Liver (tissue), 8 donors: ENCODE measurements at regions not wholly inside any gene's neighbourhood (a gene's known extent, or its start where the extent isn't known, plus 50 kb on each side); places are given as distances from the start of the nearest gene placed in this dataset.

ENCODE experiments used
- DNase-seq: peaks from one replicate; pipeline ENCODE4 v3.0.0-alpha.2; 2017; ENCODE audit warnings: low spot score
- H3K27ac ChIP-seq, 2 donors: one replicate each; pipeline ENCODE4 v1.7.0; 2013; ENCODE audit warnings: inconsistent platforms in 2 of 2, low read length in 2 of 2, control low read depth in 1 of 2, low read depth in 1 of 2, mild to moderate bottlenecking in 1 of 2
- H3K27me3 ChIP-seq, 4 donors: one replicate each; pipeline versions ENCODE4 v1.6.1 to v1.7.0; 2013; ENCODE audit warnings: low read length in 3 of 4, inconsistent platforms in 1 of 4, mild to moderate bottlenecking in 1 of 4, moderate library complexity in 1 of 4; ENCODE audit not compliant: control insufficient read depth in 4 of 4, insufficient read depth in 4 of 4
- H3K36me3 ChIP-seq, 4 donors: one replicate each; pipeline versions ENCODE4 v1.6.1 to v1.7.0; 2013; ENCODE audit warnings: low read length in 3 of 4, mild to moderate bottlenecking in 3 of 4, low read depth in 1 of 4, moderate library complexity in 1 of 4; ENCODE audit not compliant: control insufficient read depth in 4 of 4, insufficient read depth in 3 of 4
- H3K4me1 ChIP-seq, 4 donors: one replicate each; pipeline versions ENCODE4 v1.6.1 to v1.7.0; 2013; ENCODE audit warnings: low read length in 3 of 4, mild to moderate bottlenecking in 3 of 4, moderate library complexity in 1 of 4; ENCODE audit not compliant: control insufficient read depth in 4 of 4, insufficient read depth in 4 of 4
- H3K4me3 ChIP-seq, 3 donors: one replicate each; pipeline versions ENCODE4 v1.6.1 to v1.7.0; 2013; ENCODE audit warnings: low read length in 3 of 3, control low read depth in 1 of 3, low read depth in 1 of 3, mild to moderate bottlenecking in 1 of 3
- H3K9ac ChIP-seq, 2 donors: one replicate each; pipeline ENCODE4 v1.7.0; 2013; ENCODE audit warnings: low read length in 2 of 2, mild to moderate bottlenecking in 2 of 2, moderate library complexity in 2 of 2, control low read depth in 1 of 2, low read depth in 1 of 2
- H3K9me3 ChIP-seq, 4 donors: one replicate each; pipeline versions ENCODE4 v1.6.1 to v1.7.0; 2013; ENCODE audit warnings: low read length in 3 of 4; ENCODE audit not compliant: control insufficient read depth in 4 of 4
- EGR1 ChIP-seq, 2 donors: IDR thresholded peaks; 2 replicates each; pipeline ENCODE4 v1.6.1; 2016 to 2018; ENCODE audit warnings: antibody characterized with exemption in 2 of 2, low read depth in 2 of 2
- FOXA1 ChIP-seq: IDR thresholded peaks from 2 replicates; pipeline ENCODE4 v1.6.1; 2016; ENCODE audit warnings: antibody characterized with exemption
- FOXA2 ChIP-seq: IDR thresholded peaks from 2 replicates; pipeline ENCODE4 v1.6.1; 2016; ENCODE audit warnings: antibody characterized with exemption
- GABPA ChIP-seq, 2 donors: IDR thresholded peaks in 1 of 2; conservative IDR thresholded peaks in 1 of 2; 2 replicates each; pipeline ENCODE4 v1.6.1; 2016; ENCODE audit warnings: antibody characterized with exemption in 2 of 2, mild to moderate bottlenecking in 1 of 2, moderate library complexity in 1 of 2
- HNF4A ChIP-seq, 2 donors: conservative IDR thresholded peaks; 2 replicates each; pipeline ENCODE4 v1.6.1; 2016; ENCODE audit warnings: antibody characterized with exemption in 2 of 2, mild to moderate bottlenecking in 2 of 2
- HNF4G ChIP-seq: IDR thresholded peaks from 2 replicates; pipeline ENCODE4 v1.6.1; 2016; ENCODE audit warnings: antibody characterized with exemption
- JUND ChIP-seq, 2 donors: IDR thresholded peaks; 2 replicates each; pipeline ENCODE4 v1.6.1; 2016; ENCODE audit warnings: antibody characterized with exemption in 2 of 2
- NR2F2 ChIP-seq: IDR thresholded peaks from 2 replicates; pipeline ENCODE4 v1.6.1; 2016; ENCODE audit warnings: antibody characterized with exemption
- RAD21 ChIP-seq, 2 donors: IDR thresholded peaks; 2 replicates each; pipeline ENCODE4 v1.6.1; 2016; ENCODE audit warnings: antibody characterized with exemption in 2 of 2, mild to moderate bottlenecking in 2 of 2
- SP1 ChIP-seq: IDR thresholded peaks from 2 replicates; pipeline ENCODE4 v1.6.1; 2018; ENCODE audit warnings: antibody characterized with exemption, mild to moderate bottlenecking
- TAF1 ChIP-seq: conservative IDR thresholded peaks from 2 replicates; pipeline ENCODE4 v1.6.1; 2016; ENCODE audit warnings: antibody characterized with exemption, mild to moderate bottlenecking
- WGBS: extraction: QIAGEN DNeasy Blood & Tissue Kit; methylation state at CpG from one replicate; pipeline ENCODE4 v1.1.7; 2013; 5-methylcytosine and 5-hydroxymethylcytosine counted together
- TF ChIP-seq, protein P1 (sequence below): fragments of 150-350 bp; IDR thresholded peaks from 2 replicates; pipeline ENCODE4 v1.5.1; 2017; ENCODE audit warnings: improper control_type of control experiment, low read depth, low read length; ENCODE audit not compliant: missing input control
- TF ChIP-seq, protein P2 (sequence below): IDR thresholded peaks from 2 replicates; pipeline ENCODE4 v1.6.1; 2016; ENCODE audit warnings: antibody characterized with exemption, mild to moderate bottlenecking
- TF ChIP-seq, protein P3 (sequence below): IDR thresholded peaks from 2 replicates; pipeline ENCODE4 v1.6.1; 2016; ENCODE audit warnings: antibody characterized with exemption
- TF ChIP-seq, protein P4 (sequence below): IDR thresholded peaks from 2 replicates; pipeline ENCODE4 v1.6.1; 2016; ENCODE audit warnings: antibody characterized with exemption
- TF ChIP-seq, protein P5 (sequence below): IDR thresholded peaks from 2 replicates; pipeline ENCODE4 v1.6.1; 2016; ENCODE audit warnings: antibody characterized with exemption
- donor health status: healthy.
- donor health status: healthy.
- donor health status: healthy.
- donor health status: healthy.
- donor health status: healthy.

DNA sequence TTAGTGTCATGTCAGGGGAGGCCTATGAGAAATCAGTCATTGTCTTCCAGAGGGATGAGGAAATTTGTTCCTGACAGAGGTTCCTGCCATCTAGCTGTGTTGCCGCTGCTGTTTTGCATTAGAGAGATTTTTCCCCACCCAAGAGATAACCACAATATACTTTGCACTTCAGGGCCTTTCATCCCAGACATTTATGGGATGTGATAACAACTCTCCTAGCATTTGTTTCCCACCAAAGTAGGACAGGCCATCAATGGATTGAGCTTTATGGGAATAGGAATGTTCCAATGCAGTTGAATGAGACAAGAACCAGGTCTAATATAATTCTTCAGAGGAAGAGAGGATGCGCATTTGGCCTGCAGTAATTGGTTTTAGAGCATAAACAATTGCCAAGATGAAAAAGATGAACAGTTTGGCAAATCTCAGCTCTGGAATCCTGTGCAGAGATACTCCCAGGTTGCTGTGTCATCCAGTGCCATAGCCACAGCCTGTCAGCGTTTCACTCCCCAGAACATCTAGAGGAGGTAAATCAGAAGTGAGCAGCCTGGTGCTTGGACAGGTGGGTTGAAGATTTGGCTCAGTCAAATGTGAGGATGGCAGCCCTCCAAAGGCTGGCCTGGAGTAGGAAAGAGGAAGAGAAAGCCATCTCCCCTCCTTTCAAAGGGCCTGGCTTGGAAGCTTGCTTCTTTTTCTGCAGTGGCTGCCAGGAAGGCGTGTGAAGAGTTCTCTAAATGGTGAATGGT, 93.7 kb upstream of the SETBP1 start:
- H3K36me3 ChIP-seq: peaks cover 0 to 1% (median 0%) of the 10 kb centered on the region in 4 donors
- no peak for TF ChIP-seq EGR1 (IDR thresholded peaks at IDR 0.05; ENCODE audit: low read depth in 2 of 2)
- TF ChIP-seq, protein P1, sequence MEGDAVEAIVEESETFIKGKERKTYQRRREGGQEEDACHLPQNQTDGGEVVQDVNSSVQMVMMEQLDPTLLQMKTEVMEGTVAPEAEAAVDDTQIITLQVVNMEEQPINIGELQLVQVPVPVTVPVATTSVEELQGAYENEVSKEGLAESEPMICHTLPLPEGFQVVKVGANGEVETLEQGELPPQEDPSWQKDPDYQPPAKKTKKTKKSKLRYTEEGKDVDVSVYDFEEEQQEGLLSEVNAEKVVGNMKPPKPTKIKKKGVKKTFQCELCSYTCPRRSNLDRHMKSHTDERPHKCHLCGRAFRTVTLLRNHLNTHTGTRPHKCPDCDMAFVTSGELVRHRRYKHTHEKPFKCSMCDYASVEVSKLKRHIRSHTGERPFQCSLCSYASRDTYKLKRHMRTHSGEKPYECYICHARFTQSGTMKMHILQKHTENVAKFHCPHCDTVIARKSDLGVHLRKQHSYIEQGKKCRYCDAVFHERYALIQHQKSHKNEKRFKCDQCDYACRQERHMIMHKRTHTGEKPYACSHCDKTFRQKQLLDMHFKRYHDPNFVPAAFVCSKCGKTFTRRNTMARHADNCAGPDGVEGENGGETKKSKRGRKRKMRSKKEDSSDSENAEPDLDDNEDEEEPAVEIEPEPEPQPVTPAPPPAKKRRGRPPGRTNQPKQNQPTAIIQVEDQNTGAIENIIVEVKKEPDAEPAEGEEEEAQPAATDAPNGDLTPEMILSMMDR: no peak
- TF ChIP-seq SP1: no peak
- TF ChIP-seq HNF4G: no peak
- TF ChIP-seq TAF1: no peak
- no peak for TF ChIP-seq FOXA1
- TF ChIP-seq GABPA (IDR thresholded peaks at IDR 0.05 in 1 of 2, conservative IDR thresholded peaks at IDR 0.05 in 1 of 2): no peak
- no peak for TF ChIP-seq JUND (IDR thresholded peaks at IDR 0.05)
- TF ChIP-seq, protein P2, sequence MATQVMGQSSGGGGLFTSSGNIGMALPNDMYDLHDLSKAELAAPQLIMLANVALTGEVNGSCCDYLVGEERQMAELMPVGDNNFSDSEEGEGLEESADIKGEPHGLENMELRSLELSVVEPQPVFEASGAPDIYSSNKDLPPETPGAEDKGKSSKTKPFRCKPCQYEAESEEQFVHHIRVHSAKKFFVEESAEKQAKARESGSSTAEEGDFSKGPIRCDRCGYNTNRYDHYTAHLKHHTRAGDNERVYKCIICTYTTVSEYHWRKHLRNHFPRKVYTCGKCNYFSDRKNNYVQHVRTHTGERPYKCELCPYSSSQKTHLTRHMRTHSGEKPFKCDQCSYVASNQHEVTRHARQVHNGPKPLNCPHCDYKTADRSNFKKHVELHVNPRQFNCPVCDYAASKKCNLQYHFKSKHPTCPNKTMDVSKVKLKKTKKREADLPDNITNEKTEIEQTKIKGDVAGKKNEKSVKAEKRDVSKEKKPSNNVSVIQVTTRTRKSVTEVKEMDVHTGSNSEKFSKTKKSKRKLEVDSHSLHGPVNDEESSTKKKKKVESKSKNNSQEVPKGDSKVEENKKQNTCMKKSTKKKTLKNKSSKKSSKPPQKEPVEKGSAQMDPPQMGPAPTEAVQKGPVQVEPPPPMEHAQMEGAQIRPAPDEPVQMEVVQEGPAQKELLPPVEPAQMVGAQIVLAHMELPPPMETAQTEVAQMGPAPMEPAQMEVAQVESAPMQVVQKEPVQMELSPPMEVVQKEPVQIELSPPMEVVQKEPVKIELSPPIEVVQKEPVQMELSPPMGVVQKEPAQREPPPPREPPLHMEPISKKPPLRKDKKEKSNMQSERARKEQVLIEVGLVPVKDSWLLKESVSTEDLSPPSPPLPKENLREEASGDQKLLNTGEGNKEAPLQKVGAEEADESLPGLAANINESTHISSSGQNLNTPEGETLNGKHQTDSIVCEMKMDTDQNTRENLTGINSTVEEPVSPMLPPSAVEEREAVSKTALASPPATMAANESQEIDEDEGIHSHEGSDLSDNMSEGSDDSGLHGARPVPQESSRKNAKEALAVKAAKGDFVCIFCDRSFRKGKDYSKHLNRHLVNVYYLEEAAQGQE: no peak
- TF ChIP-seq, protein P3, sequence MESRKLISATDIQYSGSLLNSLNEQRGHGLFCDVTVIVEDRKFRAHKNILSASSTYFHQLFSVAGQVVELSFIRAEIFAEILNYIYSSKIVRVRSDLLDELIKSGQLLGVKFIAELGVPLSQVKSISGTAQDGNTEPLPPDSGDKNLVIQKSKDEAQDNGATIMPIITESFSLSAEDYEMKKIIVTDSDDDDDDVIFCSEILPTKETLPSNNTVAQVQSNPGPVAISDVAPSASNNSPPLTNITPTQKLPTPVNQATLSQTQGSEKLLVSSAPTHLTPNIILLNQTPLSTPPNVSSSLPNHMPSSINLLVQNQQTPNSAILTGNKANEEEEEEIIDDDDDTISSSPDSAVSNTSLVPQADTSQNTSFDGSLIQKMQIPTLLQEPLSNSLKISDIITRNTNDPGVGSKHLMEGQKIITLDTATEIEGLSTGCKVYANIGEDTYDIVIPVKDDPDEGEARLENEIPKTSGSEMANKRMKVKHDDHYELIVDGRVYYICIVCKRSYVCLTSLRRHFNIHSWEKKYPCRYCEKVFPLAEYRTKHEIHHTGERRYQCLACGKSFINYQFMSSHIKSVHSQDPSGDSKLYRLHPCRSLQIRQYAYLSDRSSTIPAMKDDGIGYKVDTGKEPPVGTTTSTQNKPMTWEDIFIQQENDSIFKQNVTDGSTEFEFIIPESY: no peak
- TF ChIP-seq RAD21 (IDR thresholded peaks at IDR 0.05): no peak
- TF ChIP-seq, protein P4, sequence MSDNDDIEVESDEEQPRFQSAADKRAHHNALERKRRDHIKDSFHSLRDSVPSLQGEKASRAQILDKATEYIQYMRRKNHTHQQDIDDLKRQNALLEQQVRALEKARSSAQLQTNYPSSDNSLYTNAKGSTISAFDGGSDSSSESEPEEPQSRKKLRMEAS: no peak
- no peak for DNase-seq
- no peaks in the 10 kb centered on the region for H3K9me3 ChIP-seq
- WGBS: 93% methylated on average over 4 of the region's 4 CpGs
- H3K27me3 ChIP-seq: no peaks in the 10 kb centered on the region
- H3K4me3 ChIP-seq: no peak overlapping the region
- H3K4me1 ChIP-seq: no peaks in the 10 kb centered on the region
- H3K9ac ChIP-seq: no peak overlapping the region
- H3K27ac ChIP-seq: no peak overlapping the region

DNA sequence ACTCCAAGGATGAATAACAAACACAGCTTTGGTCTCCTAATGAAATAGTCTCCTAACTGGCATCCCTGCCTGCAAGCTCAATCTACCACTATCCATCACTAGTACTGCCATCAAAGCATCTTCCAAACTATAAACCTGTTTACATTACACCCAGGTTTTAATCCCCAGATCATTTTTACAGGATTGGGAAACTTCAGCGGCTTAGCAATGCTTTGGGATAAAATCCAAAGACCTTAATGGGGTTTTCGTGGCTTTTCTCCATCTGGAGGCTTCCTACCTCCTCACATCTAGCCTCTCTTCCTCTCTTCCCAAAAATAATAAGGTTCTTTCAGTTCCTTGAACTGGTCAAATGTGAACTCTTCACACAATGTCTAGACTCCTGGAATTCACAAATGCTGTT, 92.2 kb upstream of the SETBP1 start:
- H3K27me3 ChIP-seq: no peaks in the 10 kb centered on the region
- no peaks in the 10 kb centered on the region for H3K4me1 ChIP-seq
- H3K27ac ChIP-seq: no peak overlapping the region
- no peak overlapping the region for H3K4me3 ChIP-seq
- 78% methylated on average over 2 of the region's 2 CpGs for WGBS
- H3K36me3 ChIP-seq: peaks cover 0 to 1% (median 0%) of the 10 kb centered on the region in 4 donors
- no peaks in the 10 kb centered on the region for H3K9me3 ChIP-seq
- no peak for DNase-seq
- H3K9ac ChIP-seq: no peak overlapping the region
- TF ChIP-seq SP1: no peak
- TF ChIP-seq HNF4G: no peak
- TF ChIP-seq, protein P4: no peak
- TF ChIP-seq EGR1 (IDR thresholded peaks at IDR 0.05; ENCODE audit: low read depth in 2 of 2): no peak
- TF ChIP-seq, protein P3: no peak
- TF ChIP-seq, protein P5, sequence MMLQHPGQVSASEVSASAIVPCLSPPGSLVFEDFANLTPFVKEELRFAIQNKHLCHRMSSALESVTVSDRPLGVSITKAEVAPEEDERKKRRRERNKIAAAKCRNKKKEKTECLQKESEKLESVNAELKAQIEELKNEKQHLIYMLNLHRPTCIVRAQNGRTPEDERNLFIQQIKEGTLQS: no peak
- TF ChIP-seq RAD21 (IDR thresholded peaks at IDR 0.05): no peak
- TF ChIP-seq FOXA2: no peak
- TF ChIP-seq FOXA1: no peak
- no peak for TF ChIP-seq TAF1
- TF ChIP-seq HNF4A (conservative IDR thresholded peaks at IDR 0.05): no peak
- no peak for TF ChIP-seq GABPA (IDR thresholded peaks at IDR 0.05 in 1 of 2, conservative IDR thresholded peaks at IDR 0.05 in 1 of 2)
- no peak for TF ChIP-seq NR2F2
- TF ChIP-seq, protein P2: no peak
- TF ChIP-seq JUND (IDR thresholded peaks at IDR 0.05): no peak
